ENCODE measurements at regions not wholly inside any gene's neighbourhood (a gene's known extent, or its start where the extent isn't known, plus 50 kb on each side); places are given as distances from the start of the nearest gene placed in this dataset.

DNA sequence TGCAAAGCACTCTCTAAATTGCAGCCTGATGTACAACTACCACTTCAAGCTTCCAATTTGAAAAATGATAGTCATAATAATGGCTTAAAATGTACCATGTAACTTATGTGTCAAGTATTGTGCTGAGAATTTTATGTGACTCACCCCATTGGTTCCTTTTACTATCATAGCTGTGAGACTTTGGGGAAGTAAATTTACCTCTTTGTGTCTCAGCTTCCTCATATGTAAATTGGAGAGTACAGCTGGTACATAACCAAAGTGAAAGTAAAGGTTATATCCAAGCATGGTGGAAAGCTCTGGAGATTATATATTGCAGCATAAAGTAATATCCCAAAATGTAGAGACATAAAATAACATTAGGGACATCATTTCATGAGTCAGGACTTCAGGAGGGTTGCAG is 2200.4 kb upstream of the C9orf72 start:
- POLR2A ChIA-PET, result no interaction called here

DNA sequence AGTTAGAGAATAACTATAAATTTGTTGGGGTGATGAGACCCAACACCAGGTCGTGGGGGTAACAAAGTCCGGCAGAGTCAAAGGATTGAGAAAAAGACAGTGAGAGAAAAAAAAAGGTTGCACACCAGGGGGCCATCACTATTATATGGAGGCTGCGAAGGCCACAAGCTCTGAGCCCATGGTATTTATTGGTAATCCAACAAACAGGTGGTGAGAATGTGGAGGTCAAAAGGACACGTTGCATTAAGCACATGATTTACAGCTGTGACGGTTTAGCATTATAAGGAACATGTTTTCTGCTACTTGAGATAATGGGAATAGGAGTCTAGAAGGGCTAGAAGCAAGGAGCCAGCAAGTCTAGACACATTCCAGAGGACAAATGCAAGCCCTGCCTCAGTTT is 2202.2 kb upstream of the C9orf72 start:
- H3K4me3 ChIP-seq (ENCODE audit: low read depth, low read length), result no peak overlapping the region
- TF ChIP-seq ZNF16 (tag by site-specific recombination; IDR thresholded peaks at IDR 0.05; ENCODE audit: low read depth) (no peak), ZNF121 (tag by site-specific recombination; IDR thresholded peaks at IDR 0.05) (no peak), ZNF248 (tag by site-specific recombination; IDR thresholded peaks at IDR 0.05) (no peak), TCF7L2 (IDR thresholded peaks at IDR 0.05; ENCODE audit: borderline replicate concordance, low read depth, low read length) (no peak), ZBTB20 (tag by site-specific recombination; IDR thresholded peaks at IDR 0.05) (no peak)
- TF ChIP-seq, protein P1, sequence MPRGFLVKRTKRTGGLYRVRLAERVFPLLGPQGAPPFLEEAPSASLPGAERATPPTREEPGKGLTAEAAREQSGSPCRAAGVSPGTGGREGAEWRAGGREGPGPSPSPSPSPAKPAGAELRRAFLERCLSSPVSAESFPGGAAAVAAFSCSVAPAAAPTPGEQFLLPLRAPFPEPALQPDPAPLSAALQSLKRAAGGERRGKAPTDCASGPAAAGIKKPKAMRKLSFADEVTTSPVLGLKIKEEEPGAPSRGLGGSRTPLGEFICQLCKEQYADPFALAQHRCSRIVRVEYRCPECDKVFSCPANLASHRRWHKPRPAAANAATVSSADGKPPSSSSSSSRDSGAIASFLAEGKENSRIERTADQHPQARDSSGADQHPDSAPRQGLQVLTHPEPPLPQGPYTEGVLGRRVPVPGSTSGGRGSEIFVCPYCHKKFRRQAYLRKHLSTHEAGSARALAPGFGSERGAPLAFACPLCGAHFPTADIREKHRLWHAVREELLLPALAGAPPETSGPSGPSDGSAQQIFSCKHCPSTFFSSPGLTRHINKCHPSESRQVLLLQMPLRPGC (tag by site-specific recombination; IDR thresholded peaks at IDR 0.05), result no peak
- no peaks in the 10 kb centered on the region for H3K9me3 ChIP-seq (ENCODE audit: control insufficient read depth, insufficient read depth, low read depth, low read length)
- H3K27ac ChIP-seq (ENCODE audit: extremely low read depth, low read depth, low read length), result no peak overlapping the region
- POLR2A ChIA-PET, result no interaction called here
- CTCF ChIA-PET, result no interaction called here
- no peaks in the 10 kb centered on the region for H3K4me1 ChIP-seq (ENCODE audit: control insufficient read depth, insufficient read depth, low read length)
- H3K36me3 ChIP-seq (ENCODE audit: control insufficient read depth in 2 of 2, insufficient read depth in 1 of 2, low read length in 2 of 2), result no peaks in the 10 kb centered on the region

More for the DNA sequence above, 2200.4 kb upstream of the C9orf72 start:
- H3K36me3 ChIP-seq (ENCODE audit: control insufficient read depth in 2 of 2, insufficient read depth in 1 of 2, low read length in 2 of 2), result no peaks in the 10 kb centered on the region
- H3K9me3 ChIP-seq (ENCODE audit: control insufficient read depth, insufficient read depth, low read depth, low read length), result no peaks in the 10 kb centered on the region
- H3K4me1 ChIP-seq (ENCODE audit: control insufficient read depth, insufficient read depth, low read length), result no peaks in the 10 kb centered on the region
- CTCF ChIA-PET, result no interaction called here
- TF ChIP-seq, protein P2, sequence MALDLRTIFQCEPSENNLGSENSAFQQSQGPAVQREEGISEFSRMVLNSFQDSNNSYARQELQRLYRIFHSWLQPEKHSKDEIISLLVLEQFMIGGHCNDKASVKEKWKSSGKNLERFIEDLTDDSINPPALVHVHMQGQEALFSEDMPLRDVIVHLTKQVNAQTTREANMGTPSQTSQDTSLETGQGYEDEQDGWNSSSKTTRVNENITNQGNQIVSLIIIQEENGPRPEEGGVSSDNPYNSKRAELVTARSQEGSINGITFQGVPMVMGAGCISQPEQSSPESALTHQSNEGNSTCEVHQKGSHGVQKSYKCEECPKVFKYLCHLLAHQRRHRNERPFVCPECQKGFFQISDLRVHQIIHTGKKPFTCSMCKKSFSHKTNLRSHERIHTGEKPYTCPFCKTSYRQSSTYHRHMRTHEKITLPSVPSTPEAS (tag by site-specific recombination; IDR thresholded peaks at IDR 0.05), result no peak
- TF ChIP-seq ZFP69B (tag by site-specific recombination; IDR thresholded peaks at IDR 0.05), result no peak
- TF ChIP-seq, protein P3, sequence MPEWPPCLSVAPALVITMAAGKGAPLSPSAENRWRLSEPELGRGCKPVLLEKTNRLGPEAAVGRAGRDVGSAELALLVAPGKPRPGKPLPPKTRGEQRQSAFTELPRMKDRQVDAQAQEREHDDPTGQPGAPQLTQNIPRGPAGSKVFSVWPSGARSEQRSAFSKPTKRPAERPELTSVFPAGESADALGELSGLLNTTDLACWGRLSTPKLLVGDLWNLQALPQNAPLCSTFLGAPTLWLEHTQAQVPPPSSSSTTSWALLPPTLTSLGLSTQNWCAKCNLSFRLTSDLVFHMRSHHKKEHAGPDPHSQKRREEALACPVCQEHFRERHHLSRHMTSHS (tag by site-specific recombination; IDR thresholded peaks at IDR 0.05), result no peak
- no peak for TF ChIP-seq ZNF701 (tag by site-specific recombination; IDR thresholded peaks at IDR 0.05)
- no peak for TF ChIP-seq SP3 (tag by site-specific recombination; IDR thresholded peaks at IDR 0.05)
- no peak for TF ChIP-seq ZNF629 (tag by site-specific recombination; IDR thresholded peaks at IDR 0.05)
- no peak for TF ChIP-seq GLI2 (tag by site-specific recombination; IDR thresholded peaks at IDR 0.05; ENCODE audit: borderline replicate concordance, low read depth)
- no peak for TF ChIP-seq ZNF571 (tag by site-specific recombination; IDR thresholded peaks at IDR 0.05)
- TF ChIP-seq, protein P4, sequence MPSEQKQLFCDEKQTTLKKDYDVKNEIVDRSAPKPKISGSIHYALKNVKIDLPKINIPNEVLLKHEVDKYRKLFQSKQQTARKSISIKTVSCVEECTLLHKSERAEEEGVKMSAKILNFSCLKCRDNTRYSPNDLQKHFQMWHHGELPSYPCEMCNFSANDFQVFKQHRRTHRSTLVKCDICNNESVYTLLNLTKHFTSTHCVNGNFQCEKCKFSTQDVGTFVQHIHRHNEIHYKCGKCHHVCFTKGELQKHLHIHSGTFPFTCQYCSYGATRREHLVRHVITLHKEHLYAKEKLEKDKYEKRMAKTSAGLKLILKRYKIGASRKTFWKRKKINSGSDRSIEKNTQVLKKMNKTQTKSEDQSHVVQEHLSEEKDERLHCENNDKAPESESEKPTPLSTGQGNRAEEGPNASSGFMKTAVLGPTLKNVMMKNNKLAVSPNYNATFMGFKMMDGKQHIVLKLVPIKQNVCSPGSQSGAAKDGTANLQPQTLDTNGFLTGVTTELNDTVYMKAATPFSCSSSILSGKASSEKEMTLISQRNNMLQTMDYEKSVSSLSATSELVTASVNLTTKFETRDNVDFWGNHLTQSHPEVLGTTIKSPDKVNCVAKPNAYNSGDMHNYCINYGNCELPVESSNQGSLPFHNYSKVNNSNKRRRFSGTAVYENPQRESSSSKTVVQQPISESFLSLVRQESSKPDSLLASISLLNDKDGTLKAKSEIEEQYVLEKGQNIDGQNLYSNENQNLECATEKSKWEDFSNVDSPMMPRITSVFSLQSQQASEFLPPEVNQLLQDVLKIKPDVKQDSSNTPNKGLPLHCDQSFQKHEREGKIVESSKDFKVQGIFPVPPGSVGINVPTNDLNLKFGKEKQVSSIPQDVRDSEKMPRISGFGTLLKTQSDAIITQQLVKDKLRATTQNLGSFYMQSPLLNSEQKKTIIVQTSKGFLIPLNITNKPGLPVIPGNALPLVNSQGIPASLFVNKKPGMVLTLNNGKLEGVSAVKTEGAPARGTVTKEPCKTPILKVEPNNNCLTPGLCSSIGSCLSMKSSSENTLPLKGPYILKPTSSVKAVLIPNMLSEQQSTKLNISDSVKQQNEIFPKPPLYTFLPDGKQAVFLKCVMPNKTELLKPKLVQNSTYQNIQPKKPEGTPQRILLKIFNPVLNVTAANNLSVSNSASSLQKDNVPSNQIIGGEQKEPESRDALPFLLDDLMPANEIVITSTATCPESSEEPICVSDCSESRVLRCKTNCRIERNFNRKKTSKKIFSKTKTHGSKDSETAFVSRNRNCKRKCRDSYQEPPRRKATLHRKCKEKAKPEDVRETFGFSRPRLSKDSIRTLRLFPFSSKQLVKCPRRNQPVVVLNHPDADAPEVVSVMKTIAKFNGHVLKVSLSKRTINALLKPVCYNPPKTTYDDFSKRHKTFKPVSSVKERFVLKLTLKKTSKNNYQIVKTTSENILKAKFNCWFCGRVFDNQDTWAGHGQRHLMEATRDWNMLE (tag by site-specific recombination; conservative IDR thresholded peaks at IDR 0.05; ENCODE audit: low read depth), result no peak
- no peak for TF ChIP-seq ZNF140 (tag by site-specific recombination; IDR thresholded peaks at IDR 0.05)
- no peak for TF ChIP-seq ZNF311 (tag by site-specific recombination; IDR thresholded peaks at IDR 0.05; ENCODE audit: borderline replicate concordance)
- no peak for TF ChIP-seq EGR2 (tag by site-specific recombination; IDR thresholded peaks at IDR 0.05; ENCODE audit: low read depth)
- TF ChIP-seq, protein P5, sequence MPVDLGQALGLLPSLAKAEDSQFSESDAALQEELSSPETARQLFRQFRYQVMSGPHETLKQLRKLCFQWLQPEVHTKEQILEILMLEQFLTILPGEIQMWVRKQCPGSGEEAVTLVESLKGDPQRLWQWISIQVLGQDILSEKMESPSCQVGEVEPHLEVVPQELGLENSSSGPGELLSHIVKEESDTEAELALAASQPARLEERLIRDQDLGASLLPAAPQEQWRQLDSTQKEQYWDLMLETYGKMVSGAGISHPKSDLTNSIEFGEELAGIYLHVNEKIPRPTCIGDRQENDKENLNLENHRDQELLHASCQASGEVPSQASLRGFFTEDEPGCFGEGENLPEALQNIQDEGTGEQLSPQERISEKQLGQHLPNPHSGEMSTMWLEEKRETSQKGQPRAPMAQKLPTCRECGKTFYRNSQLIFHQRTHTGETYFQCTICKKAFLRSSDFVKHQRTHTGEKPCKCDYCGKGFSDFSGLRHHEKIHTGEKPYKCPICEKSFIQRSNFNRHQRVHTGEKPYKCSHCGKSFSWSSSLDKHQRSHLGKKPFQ (tag by site-specific recombination; IDR thresholded peaks at IDR 0.05), result no peak
- TF ChIP-seq, protein P6, sequence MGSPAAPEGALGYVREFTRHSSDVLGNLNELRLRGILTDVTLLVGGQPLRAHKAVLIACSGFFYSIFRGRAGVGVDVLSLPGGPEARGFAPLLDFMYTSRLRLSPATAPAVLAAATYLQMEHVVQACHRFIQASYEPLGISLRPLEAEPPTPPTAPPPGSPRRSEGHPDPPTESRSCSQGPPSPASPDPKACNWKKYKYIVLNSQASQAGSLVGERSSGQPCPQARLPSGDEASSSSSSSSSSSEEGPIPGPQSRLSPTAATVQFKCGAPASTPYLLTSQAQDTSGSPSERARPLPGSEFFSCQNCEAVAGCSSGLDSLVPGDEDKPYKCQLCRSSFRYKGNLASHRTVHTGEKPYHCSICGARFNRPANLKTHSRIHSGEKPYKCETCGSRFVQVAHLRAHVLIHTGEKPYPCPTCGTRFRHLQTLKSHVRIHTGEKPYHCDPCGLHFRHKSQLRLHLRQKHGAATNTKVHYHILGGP (tag by site-specific recombination; IDR thresholded peaks at IDR 0.05), result no peak
- H3K4me3 ChIP-seq (ENCODE audit: low read depth, low read length), result no peak overlapping the region
- no peak overlapping the region for H3K27ac ChIP-seq (ENCODE audit: extremely low read depth, low read depth, low read length)

Data from HEK293 (cell line).